ENCODE measurements at regions not wholly inside any gene's neighbourhood (a gene's known extent, or its start where the extent isn't known, plus 50 kb on each side); places are given as distances from the start of the nearest gene placed in this dataset.

DNA sequence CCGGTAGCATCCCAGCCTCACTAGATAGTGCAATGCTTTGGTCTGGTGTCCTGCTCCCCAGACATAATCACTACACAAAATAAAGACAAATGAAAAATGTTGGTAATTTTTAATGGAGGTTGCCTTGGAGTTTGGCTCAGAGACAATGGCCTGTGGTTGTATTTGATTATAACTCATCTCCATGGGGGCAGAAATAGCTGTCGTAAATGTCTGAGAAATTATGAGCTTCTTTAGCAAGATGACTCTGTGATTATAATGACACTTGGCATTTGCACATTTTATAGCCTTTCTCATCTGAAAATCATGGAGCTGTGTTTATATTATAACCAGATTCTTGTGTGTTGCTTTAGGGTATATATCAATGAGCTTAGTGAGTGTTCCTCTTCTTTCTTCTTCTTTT is 1779.7 kb upstream of the CELF4 start:
- Histone ChIP-seq H3K27ac (ENCODE audit: low read depth, low read length) (no peak overlapping the region), H3K79me2 (ENCODE audit: insufficient read depth, low read length) (no peaks in the 10 kb centered on the region), H3K4me2 (ENCODE audit: low read depth, low read length, poor library complexity, severe bottlenecking) (no peak overlapping the region), H3F3A (ENCODE audit: insufficient read depth) (no peaks in the 10 kb centered on the region), H3K9me3 (ENCODE audit: insufficient read depth, low read length) (0 out of 2 replicates have a peak, but pooled peaks cover 4% of the 10 kb centered on the region), H4K20me1 (ENCODE audit: low read depth, low read length) (no peaks in the 10 kb centered on the region), H3K9ac (ENCODE audit: low read length) (no peak overlapping the region), H2AFZ (ENCODE audit: low read depth, low read length, severe bottlenecking) (no peak overlapping the region), H3K4me3 (ENCODE audit: insufficient read depth, low read length, poor library complexity, severe bottlenecking) (no peak overlapping the region), H3K27me3 (ENCODE audit: low read length) (no peaks in the 10 kb centered on the region), H3K9me2 (replicated peaks; ENCODE audit: insufficient read depth, low read length) (no peaks in the 10 kb centered on the region), H3K36me3 (ENCODE audit: low read length) (no peaks in the 10 kb centered on the region)
- TF ChIP-seq, protein P1, sequence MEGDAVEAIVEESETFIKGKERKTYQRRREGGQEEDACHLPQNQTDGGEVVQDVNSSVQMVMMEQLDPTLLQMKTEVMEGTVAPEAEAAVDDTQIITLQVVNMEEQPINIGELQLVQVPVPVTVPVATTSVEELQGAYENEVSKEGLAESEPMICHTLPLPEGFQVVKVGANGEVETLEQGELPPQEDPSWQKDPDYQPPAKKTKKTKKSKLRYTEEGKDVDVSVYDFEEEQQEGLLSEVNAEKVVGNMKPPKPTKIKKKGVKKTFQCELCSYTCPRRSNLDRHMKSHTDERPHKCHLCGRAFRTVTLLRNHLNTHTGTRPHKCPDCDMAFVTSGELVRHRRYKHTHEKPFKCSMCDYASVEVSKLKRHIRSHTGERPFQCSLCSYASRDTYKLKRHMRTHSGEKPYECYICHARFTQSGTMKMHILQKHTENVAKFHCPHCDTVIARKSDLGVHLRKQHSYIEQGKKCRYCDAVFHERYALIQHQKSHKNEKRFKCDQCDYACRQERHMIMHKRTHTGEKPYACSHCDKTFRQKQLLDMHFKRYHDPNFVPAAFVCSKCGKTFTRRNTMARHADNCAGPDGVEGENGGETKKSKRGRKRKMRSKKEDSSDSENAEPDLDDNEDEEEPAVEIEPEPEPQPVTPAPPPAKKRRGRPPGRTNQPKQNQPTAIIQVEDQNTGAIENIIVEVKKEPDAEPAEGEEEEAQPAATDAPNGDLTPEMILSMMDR (IDR thresholded peaks at IDR 0.05; ENCODE audit: insufficient read depth, low read length, poor library complexity, severe bottlenecking), result no peak
- no peak for TF ChIP-seq EZH2phosphoT487 (conservative IDR thresholded peaks at IDR 0.05; ENCODE audit: low read length)

DNA sequence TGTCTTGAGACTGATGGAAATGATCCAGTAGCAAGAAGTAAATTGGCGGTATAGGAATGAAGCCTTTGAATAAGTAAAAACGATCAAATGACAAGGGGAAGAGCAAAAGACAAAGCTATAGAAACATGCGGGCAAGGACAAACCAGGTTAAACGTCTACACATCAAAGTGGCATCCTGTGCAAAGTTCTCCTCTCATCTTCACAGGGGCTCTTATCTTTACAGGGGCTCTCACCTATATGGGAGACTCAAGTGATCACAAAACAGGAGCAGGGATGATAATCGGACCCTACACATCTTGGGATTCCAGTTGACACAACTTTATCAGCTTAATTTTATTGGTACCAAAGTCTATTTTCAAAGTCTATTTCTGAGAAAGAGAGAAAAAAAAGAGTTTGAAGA is 1778.9 kb upstream of the CELF4 start:
- H3K27me3 ChIP-seq (ENCODE audit: low read length), result no peaks in the 10 kb centered on the region
- no peak overlapping the region for H3K4me3 ChIP-seq (ENCODE audit: insufficient read depth, low read length, poor library complexity, severe bottlenecking)
- no peaks in the 10 kb centered on the region for H4K20me1 ChIP-seq (ENCODE audit: low read depth, low read length)
- no peaks in the 10 kb centered on the region for H3K79me2 ChIP-seq (ENCODE audit: insufficient read depth, low read length)
- H3K4me2 ChIP-seq (ENCODE audit: low read depth, low read length, poor library complexity, severe bottlenecking), result no peak overlapping the region
- H3K9ac ChIP-seq (ENCODE audit: low read length), result no peak overlapping the region
- 0 out of 2 replicates have a peak, but pooled peaks cover 4% of the 10 kb centered on the region for H3K9me3 ChIP-seq (ENCODE audit: insufficient read depth, low read length)
- H3K27ac ChIP-seq (ENCODE audit: low read depth, low read length), result no peak overlapping the region
- H3K9me2 ChIP-seq (replicated peaks; ENCODE audit: insufficient read depth, low read length), result no peaks in the 10 kb centered on the region
- no peaks in the 10 kb centered on the region for H3K36me3 ChIP-seq (ENCODE audit: low read length)
- H3F3A ChIP-seq (ENCODE audit: insufficient read depth), result no peaks in the 10 kb centered on the region
- no peak overlapping the region for H2AFZ ChIP-seq (ENCODE audit: low read depth, low read length, severe bottlenecking)
- TF ChIP-seq, protein P1 (IDR thresholded peaks at IDR 0.05; ENCODE audit: insufficient read depth, low read length, poor library complexity, severe bottlenecking), result no peak
- TF ChIP-seq EZH2phosphoT487 (conservative IDR thresholded peaks at IDR 0.05; ENCODE audit: low read length), result no peak

DNA sequence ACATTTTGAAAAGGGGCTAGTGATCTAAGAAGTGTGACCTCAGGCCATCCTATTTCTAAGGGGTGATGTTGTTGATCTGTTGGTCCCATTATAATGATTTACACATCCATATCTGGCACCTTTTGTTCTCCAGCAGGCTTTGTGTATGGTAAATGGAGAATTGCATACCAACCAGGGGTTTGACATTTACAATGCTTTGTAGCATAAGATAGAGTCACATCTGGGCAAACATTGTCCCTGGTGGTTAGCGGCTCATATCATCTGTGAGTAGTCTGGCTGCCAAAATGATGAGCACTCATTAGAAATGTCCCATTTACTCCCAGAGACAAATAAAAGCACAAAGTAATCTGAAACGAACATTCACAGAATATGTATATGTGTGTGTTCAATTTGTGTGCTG is 1775.5 kb upstream of the CELF4 start:
- H2AFZ ChIP-seq (ENCODE audit: low read depth, low read length, severe bottlenecking), result no peak overlapping the region
- TF ChIP-seq EZH2phosphoT487 (conservative IDR thresholded peaks at IDR 0.05; ENCODE audit: low read length), result no peak
- TF ChIP-seq, protein P1 (IDR thresholded peaks at IDR 0.05; ENCODE audit: insufficient read depth, low read length, poor library complexity, severe bottlenecking), result no peak

More for the DNA sequence above, 1775.5 kb upstream of the CELF4 start:
- H3K79me2 ChIP-seq (ENCODE audit: insufficient read depth, low read length), result no peaks in the 10 kb centered on the region
- no peaks in the 10 kb centered on the region for H3K27me3 ChIP-seq (ENCODE audit: low read length)
- no peak overlapping the region for H3K9ac ChIP-seq (ENCODE audit: low read length)
- no peak overlapping the region for H3K4me2 ChIP-seq (ENCODE audit: low read depth, low read length, poor library complexity, severe bottlenecking)
- no peak overlapping the region for H3K27ac ChIP-seq (ENCODE audit: low read depth, low read length)
- no peaks in the 10 kb centered on the region for H3F3A ChIP-seq (ENCODE audit: insufficient read depth)
- H3K9me3 ChIP-seq (ENCODE audit: insufficient read depth, low read length), result peaks cover 4% of the 10 kb centered on the region; the same call in 1 of the 2 replicates
- H3K36me3 ChIP-seq (ENCODE audit: low read length), result no peaks in the 10 kb centered on the region
- H3K4me3 ChIP-seq (ENCODE audit: insufficient read depth, low read length, poor library complexity, severe bottlenecking), result no peak overlapping the region
- H3K9me2 ChIP-seq (replicated peaks; ENCODE audit: insufficient read depth, low read length), result no peaks in the 10 kb centered on the region
- no peaks in the 10 kb centered on the region for H4K20me1 ChIP-seq (ENCODE audit: low read depth, low read length)

Data from SU-DHL-6 (cell line).